RWPE2 (cell line): ENCODE measurements at regions not wholly inside any gene's neighbourhood (a gene's known extent, or its start where the extent isn't known, plus 50 kb on each side); places are given as distances from the start of the nearest gene placed in this dataset.

Experiments
- ATAC-seq: fragments of 200-7000 bp; cut with Tn5 transposase; 3 replicates; pipeline ENCODE4 v1.9.1; 2021; ENCODE audit warnings: low read depth
- DNase-seq: peaks from one replicate; pipeline ENCODE4 v3.0.0-alpha.2; 2020; ENCODE audit warnings: low spot score
- H3K27ac ChIP-seq: fragments of 450-650 bp; 2 replicates; pipeline ENCODE4 v1.5.1; 2017; ENCODE audit warnings: mild to moderate bottlenecking; ENCODE audit not compliant: poor library complexity, severe bottlenecking
- H3K27me3 ChIP-seq: fragments of 250-450 bp; sonication (Bioruptor Pico); 2 replicates; pipeline ENCODE4 v1.5.1; 2021; ENCODE audit warnings: mild to moderate bottlenecking, moderate library complexity; ENCODE audit not compliant: insufficient read depth, poor library complexity, severe bottlenecking
- H3K36me3 ChIP-seq: fragments of 250-450 bp; sonication (Bioruptor Pico); 2 replicates; pipeline ENCODE4 v1.5.1; 2020; ENCODE audit warnings: low read depth, mild to moderate bottlenecking, moderate library complexity
- H3K4me1 ChIP-seq: fragments of 250-450 bp; sonication (Bioruptor Pico); 2 replicates; pipeline ENCODE4 v1.5.1; 2021; ENCODE audit warnings: mild to moderate bottlenecking, moderate library complexity; ENCODE audit not compliant: insufficient read depth, poor library complexity, severe bottlenecking
- H3K4me3 ChIP-seq: fragments of 250-450 bp; sonication (Bioruptor Pico); 2 replicates; pipeline ENCODE4 v1.5.1; 2021; ENCODE audit warnings: mild to moderate bottlenecking, moderate library complexity; ENCODE audit not compliant: severe bottlenecking
- H3K9me3 ChIP-seq: fragments of 250-450 bp; sonication (Bioruptor Pico); 2 replicates; pipeline ENCODE4 v1.5.1; 2021; ENCODE audit warnings: mild to moderate bottlenecking, moderate library complexity; ENCODE audit not compliant: severe bottlenecking
- CTCF ChIP-seq: fragments of 450-650 bp; IDR thresholded peaks from one replicate; pipeline ENCODE4 v1.5.1; 2017; ENCODE audit warnings: mild to moderate bottlenecking, moderate library complexity; ENCODE audit not compliant: poor library complexity, severe bottlenecking

- H3K27me3 ChIP-seq, result peaks cover 4% of the 10 kb centered on the region
- H3K36me3 ChIP-seq, result no peaks in the 10 kb centered on the region
- no peaks in the 10 kb centered on the region for H3K4me1 ChIP-seq
- H3K9me3 ChIP-seq, result no peaks in the 10 kb centered on the region
- DNase-seq (no peak), ATAC-seq (no peak)
- no peak overlapping the region for H3K4me3 ChIP-seq
- no peak for TF ChIP-seq CTCF
- H3K27ac ChIP-seq, result no peak overlapping the region
Observed at GRCh38 chr10:118167056-118167700, 120.4 kb upstream of the RAB11FIP2 start.

GRCh38 chr10:118163217-118163616 is 116.5 kb upstream of the RAB11FIP2 start:
- TF ChIP-seq CTCF, result no peak
- ATAC-seq, result no peak
- H3K27me3 ChIP-seq, result no peaks in the 10 kb centered on the region
- H3K9me3 ChIP-seq, result no peaks in the 10 kb centered on the region
- no peaks in the 10 kb centered on the region for H3K36me3 ChIP-seq
- no peak overlapping the region for H3K4me3 ChIP-seq
- DNase-seq, result no peak
- no peaks in the 10 kb centered on the region for H3K4me1 ChIP-seq
- no peak overlapping the region for H3K27ac ChIP-seq

GRCh38 chr10:118161461-118162246 is 114.9 kb upstream of the RAB11FIP2 start:
- Histone ChIP-seq H3K4me3 (no peak overlapping the region), H3K9me3 (no peaks in the 10 kb centered on the region), H3K27me3 (no peaks in the 10 kb centered on the region), H3K27ac (no peak overlapping the region), H3K36me3 (no peaks in the 10 kb centered on the region), H3K4me1 (no peaks in the 10 kb centered on the region)
- ATAC-seq, result no peak
- TF ChIP-seq CTCF, result no peak
- DNase-seq, result no peak

GRCh38 chr10:118153287-118153686 is 106.5 kb upstream of the RAB11FIP2 start:
- DNase-seq, result no peak
- H3K27me3 ChIP-seq, result no peaks in the 10 kb centered on the region
- no peak overlapping the region for H3K27ac ChIP-seq
- H3K9me3 ChIP-seq, result no peaks in the 10 kb centered on the region
- ATAC-seq, result no peak
- no peak for TF ChIP-seq CTCF
- H3K4me1 ChIP-seq, result no peaks in the 10 kb centered on the region
- H3K36me3 ChIP-seq, result no peaks in the 10 kb centered on the region
- H3K4me3 ChIP-seq, result no peak overlapping the region

GRCh38 chr10:118151461-118151860 is 104.7 kb upstream of the RAB11FIP2 start:
- no peaks in the 10 kb centered on the region for H3K36me3 ChIP-seq
- no peak overlapping the region for H3K27ac ChIP-seq
- H3K27me3 ChIP-seq, result no peaks in the 10 kb centered on the region
- H3K4me1 ChIP-seq, result no peaks in the 10 kb centered on the region
- TF ChIP-seq CTCF, result no peak
- no peak overlapping the region for H3K4me3 ChIP-seq
- DNase-seq (no peak), ATAC-seq (no peak)
- no peaks in the 10 kb centered on the region for H3K9me3 ChIP-seq
